CMK (cell line): ENCODE measurements at regions not wholly inside any gene's neighbourhood (a gene's known extent, or its start where the extent isn't known, plus 50 kb on each side); places are given as distances from the start of the nearest gene placed in this dataset.
"Not testable (repeated sequence)": the region's sequence is repeated elsewhere in the genome, so short reads cannot be mapped to it uniquely, and the experiment has no call there.

Experiments
- DNase-seq: peaks from one replicate; pipeline ENCODE4 v3.0.0-alpha.2; 2010; ENCODE audit warnings: low read depth

- no peak for DNase-seq
These were observed 389.8 kb upstream of the BRINP1 start for GRCh38 chr9:119758990-119759389.

GRCh38 chr9:119758241-119758640 lies 389.0 kb upstream of the BRINP1 start:
- no peak for DNase-seq

GRCh38 chr9:119739476-119739875 lies 370.2 kb upstream of the BRINP1 start:
- no peak for DNase-seq

- DNase-seq, result no peak
These were observed 367.5 kb upstream of the BRINP1 start for GRCh38 chr9:119736491-119737454.

GRCh38 chr9:119727988-119728387 lies 358.8 kb upstream of the BRINP1 start:
- DNase-seq, result no peak

- DNase-seq, result no peak
These were observed 356.8 kb upstream of the BRINP1 start for GRCh38 chr9:119726035-119726434.

- DNase-seq, result no peak
These were observed 353.1 kb upstream of the BRINP1 start for GRCh38 chr9:119722384-119722783.

- DNase-seq, result no peak
These were observed 343.1 kb upstream of the BRINP1 start for GRCh38 chr9:119712325-119712724.

GRCh38 chr9:119709431-119709830 lies 340.2 kb upstream of the BRINP1 start:
- no peak for DNase-seq

GRCh38 chr9:119707228-119707845 lies 338.1 kb upstream of the BRINP1 start:
- DNase-seq, result no peak

GRCh38 chr9:119701651-119702050 lies 332.4 kb upstream of the BRINP1 start:
- no peak for DNase-seq

- DNase-seq, result no peak
These were observed 329.3 kb upstream of the BRINP1 start for GRCh38 chr9:119698535-119698934.

- DNase-seq, result no peak
These were observed 328.8 kb upstream of the BRINP1 start for GRCh38 chr9:119697996-119698395.

- DNase-seq, result no peak
These were observed 320.6 kb upstream of the BRINP1 start for GRCh38 chr9:119689879-119690278.

GRCh38 chr9:119688547-119688946 lies 319.3 kb upstream of the BRINP1 start:
- no peak for DNase-seq

GRCh38 chr9:119677811-119678505 lies 308.7 kb upstream of the BRINP1 start:
- DNase-seq, result no peak

- no peak for DNase-seq
These were observed 306.7 kb upstream of the BRINP1 start for GRCh38 chr9:119675951-119676350.

- not testable (repeated sequence) for DNase-seq
These were observed 303.5 kb upstream of the BRINP1 start for GRCh38 chr9:119672763-119673162.

GRCh38 chr9:119667916-119668315 lies 298.7 kb upstream of the BRINP1 start:
- no peak for DNase-seq

- DNase-seq, result no peak
These were observed 297.9 kb upstream of the BRINP1 start for GRCh38 chr9:119667163-119667562.

GRCh38 chr9:119662329-119662728 lies 293.1 kb upstream of the BRINP1 start:
- DNase-seq, result no peak

- DNase-seq, result no peak
These were observed 283.7 kb upstream of the BRINP1 start for GRCh38 chr9:119652931-119653330.

- no peak for DNase-seq
These were observed 280.0 kb upstream of the BRINP1 start for GRCh38 chr9:119649205-119649604.
